IPS-20b (cell line): ENCODE measurements at regions not wholly inside any gene's neighbourhood (a gene's known extent, or its start where the extent isn't known, plus 50 kb on each side); places are given as distances from the start of the nearest gene placed in this dataset.
A peak's percentile ranks its signal among the peaks of the same experiment; 100 is the strongest.
"Not testable (repeated sequence)": the region's sequence is repeated elsewhere in the genome, so short reads cannot be mapped to it uniquely, and the experiment has no call there.

Experiments
- H3K27ac ChIP-seq: one replicate; pipeline ENCODE4 v1.5.1; 2013; ENCODE audit warnings: low read length
- H3K27me3 ChIP-seq: 2 replicates; pipeline ENCODE4 v1.6.1; 2013; ENCODE audit warnings: mild to moderate bottlenecking, low read length, inconsistent platforms; ENCODE audit not compliant: insufficient read depth
- H3K36me3 ChIP-seq: 2 replicates; pipeline ENCODE4 v1.6.1; 2013; ENCODE audit warnings: low read depth, mild to moderate bottlenecking, inconsistent platforms, low read length, moderate library complexity; ENCODE audit not compliant: insufficient read depth
- H3K4me1 ChIP-seq: 2 replicates; pipeline ENCODE4 v1.6.1; 2013; ENCODE audit warnings: mild to moderate bottlenecking, control low read depth, inconsistent platforms, low read length, moderate library complexity; ENCODE audit not compliant: insufficient read depth
- H3K4me3 ChIP-seq: 2 replicates; pipeline ENCODE4 v1.5.1; 2013; ENCODE audit warnings: mild to moderate bottlenecking, low read length, inconsistent platforms
- H3K9ac ChIP-seq: 2 replicates; pipeline ENCODE4 v1.6.1; 2013; ENCODE audit warnings: low read depth, mild to moderate bottlenecking, inconsistent platforms, low read length, moderate library complexity
- H3K9me3 ChIP-seq: 2 replicates; pipeline ENCODE4 v1.6.1; 2013; ENCODE audit warnings: mild to moderate bottlenecking, low read depth, low read length, inconsistent platforms; ENCODE audit not compliant: insufficient read depth

GRCh38 chr9:115543511-115543910 is 425.6 kb upstream of the TNC start:
- H3K27ac ChIP-seq: no peak overlapping the region
- H3K36me3 ChIP-seq: no peaks in the 10 kb centered on the region
- H3K4me3 ChIP-seq: no peak overlapping the region
- no peaks in the 10 kb centered on the region for H3K9me3 ChIP-seq
- no peaks in the 10 kb centered on the region for H3K27me3 ChIP-seq
- no peaks in the 10 kb centered on the region for H3K4me1 ChIP-seq
- no peak overlapping the region for H3K9ac ChIP-seq

- H3K4me1 ChIP-seq: peaks cover 8% of the 10 kb centered on the region; the same call in 1 of the 2 replicates
- H3K4me3 ChIP-seq: no peak overlapping the region
- no peaks in the 10 kb centered on the region for H3K9me3 ChIP-seq
- H3K27ac ChIP-seq: no peak overlapping the region
- H3K9ac ChIP-seq: no peak overlapping the region
- H3K27me3 ChIP-seq: no peaks in the 10 kb centered on the region
- no peaks in the 10 kb centered on the region for H3K36me3 ChIP-seq
Measured at GRCh38 chr9:115548609-115549260, 430.8 kb upstream of the TNC start.

DNA sequence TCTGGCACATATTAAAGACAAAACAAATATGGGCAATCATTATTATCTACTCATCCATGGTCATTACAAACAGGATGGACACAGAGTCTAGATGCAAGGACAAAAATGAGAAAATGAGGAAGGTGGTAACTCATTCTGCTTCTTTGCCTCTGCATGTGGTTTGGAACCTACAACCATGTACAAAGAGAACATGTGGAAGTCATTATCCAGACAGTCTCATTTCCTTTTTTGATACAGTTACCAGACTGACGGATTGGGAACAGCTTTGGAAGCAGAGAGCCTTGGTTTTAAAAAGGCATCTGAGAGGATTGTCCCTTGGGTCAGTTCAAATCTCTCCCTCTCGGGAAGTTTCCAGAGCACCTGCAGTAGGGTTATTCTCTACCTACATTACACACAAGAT is 433.4 kb upstream of the TNC start:
- Histone ChIP-seq H3K27me3 (no peaks in the 10 kb centered on the region), H3K4me3 (no peak overlapping the region), H3K36me3 (0 out of 2 replicates have a peak, but pooled peaks cover 3% of the 10 kb centered on the region), H3K9me3 (peaks cover 20% of the 10 kb centered on the region), H3K9ac (no peak overlapping the region), H3K27ac (no peak overlapping the region), H3K4me1 (peaks cover 8% of the 10 kb centered on the region; the same call in 1 of the 2 replicates)

- Histone ChIP-seq H3K9ac (no peak overlapping the region), H3K4me3 (no peak overlapping the region), H3K27me3 (no peaks in the 10 kb centered on the region), H3K27ac (no peak overlapping the region), H3K36me3 (0 out of 2 replicates have a peak, but pooled peaks cover 3% of the 10 kb centered on the region), H3K9me3 (peaks cover 38% of the 10 kb centered on the region), H3K4me1 (peaks cover 8% of the 10 kb centered on the region; the same call in 1 of the 2 replicates)
Measured at GRCh38 chr9:115553060-115553773, 435.3 kb upstream of the TNC start.

DNA sequence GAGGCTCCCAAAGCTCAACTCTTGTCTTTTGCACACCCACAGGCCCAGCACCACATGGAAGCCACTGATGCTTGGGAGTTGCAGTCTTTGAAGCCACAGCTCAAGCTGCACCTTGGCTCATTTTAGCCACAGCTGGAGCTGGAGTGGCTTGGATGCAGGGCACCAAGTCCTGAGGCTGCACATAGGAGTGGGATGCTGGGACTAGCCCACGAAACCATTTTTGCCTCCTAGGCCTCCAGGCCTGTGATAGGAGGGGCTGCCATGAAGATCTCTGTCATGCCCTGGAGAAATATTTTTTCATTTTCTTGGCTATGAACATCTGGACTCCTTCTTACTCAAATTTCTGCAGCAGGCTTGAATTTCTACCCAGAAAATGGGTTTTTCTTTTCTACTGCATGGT is 438.5 kb upstream of the TNC start:
- H3K27ac ChIP-seq: no peak overlapping the region
- H3K27me3 ChIP-seq: no peaks in the 10 kb centered on the region
- no peak overlapping the region for H3K4me3 ChIP-seq
- H3K4me1 ChIP-seq: peaks cover 8% of the 10 kb centered on the region; the same call in 1 of the 2 replicates
- H3K9ac ChIP-seq: no peak overlapping the region
- peaks cover 38% of the 10 kb centered on the region for H3K9me3 ChIP-seq
- 0 out of 2 replicates have a peak, but pooled peaks cover 3% of the 10 kb centered on the region for H3K36me3 ChIP-seq

GRCh38 chr9:115575147-115575546 is 457.2 kb upstream of the TNC start:
- no peak overlapping the region for H3K9ac ChIP-seq
- H3K36me3 ChIP-seq: no peaks in the 10 kb centered on the region
- no peak overlapping the region for H3K4me3 ChIP-seq
- no peak overlapping the region for H3K27ac ChIP-seq
- no peaks in the 10 kb centered on the region for H3K27me3 ChIP-seq
- no peaks in the 10 kb centered on the region for H3K4me1 ChIP-seq
- no peaks in the 10 kb centered on the region for H3K9me3 ChIP-seq

DNA sequence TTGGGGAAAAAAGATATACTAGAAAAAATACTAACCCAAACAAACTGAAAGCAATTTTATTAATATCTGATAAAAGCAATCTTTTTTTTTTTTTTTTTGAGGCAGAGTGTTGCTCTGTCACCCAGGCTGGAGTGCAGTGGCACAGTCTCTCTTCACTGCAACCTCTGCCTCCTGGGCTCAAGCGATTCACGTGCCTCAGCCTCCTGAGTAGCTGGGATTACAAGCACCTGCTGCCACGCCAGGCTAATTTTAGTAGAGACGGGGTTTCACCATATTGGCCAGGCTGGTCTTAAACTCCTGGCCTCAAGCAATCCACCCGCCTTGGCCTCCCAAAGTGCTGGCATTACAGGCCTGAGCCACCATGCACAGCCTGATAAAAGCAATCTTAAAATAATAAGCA is 467.5 kb upstream of the TNC start:
- H3K27me3 ChIP-seq, H3K4me3 ChIP-seq, H3K4me1 ChIP-seq, H3K27ac ChIP-seq, H3K9me3 ChIP-seq, H3K36me3 ChIP-seq, H3K9ac ChIP-seq: not testable (repeated sequence)

- H3K27ac ChIP-seq: no peak overlapping the region
- H3K27me3 ChIP-seq: no peaks in the 10 kb centered on the region
- no peaks in the 10 kb centered on the region for H3K9me3 ChIP-seq
- H3K4me3 ChIP-seq: no peak overlapping the region
- no peaks in the 10 kb centered on the region for H3K36me3 ChIP-seq
- H3K9ac ChIP-seq: no peak overlapping the region
- peaks cover 4% of the 10 kb centered on the region for H3K4me1 ChIP-seq
Measured at GRCh38 chr9:115587310-115587709, 469.4 kb upstream of the TNC start.

DNA sequence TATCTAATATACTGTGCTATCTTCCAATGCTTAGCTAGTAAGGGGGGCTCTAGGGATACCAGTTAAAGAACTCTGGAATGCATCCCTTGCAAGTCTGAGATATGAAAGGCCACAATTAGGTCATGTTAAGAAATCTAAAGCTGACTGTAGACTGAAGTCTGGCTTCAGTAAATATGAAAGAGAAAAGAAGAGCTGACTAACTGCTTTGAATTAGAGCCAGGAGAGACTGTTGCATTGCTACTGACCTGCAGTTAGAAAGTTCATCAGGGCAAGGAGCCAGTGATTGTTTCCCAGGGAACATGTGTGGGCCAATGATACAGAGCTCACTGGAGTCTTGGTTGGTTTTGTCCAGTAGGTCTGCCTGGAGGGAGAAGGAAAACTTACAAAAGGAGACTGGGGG is 472.1 kb upstream of the TNC start:
- H3K27me3 ChIP-seq: no peaks in the 10 kb centered on the region
- no peak overlapping the region for H3K27ac ChIP-seq
- no peak overlapping the region for H3K9ac ChIP-seq
- no peak overlapping the region for H3K4me3 ChIP-seq
- peaks cover 6% of the 10 kb centered on the region for H3K4me1 ChIP-seq
- H3K9me3 ChIP-seq: no peaks in the 10 kb centered on the region
- H3K36me3 ChIP-seq: no peaks in the 10 kb centered on the region

DNA sequence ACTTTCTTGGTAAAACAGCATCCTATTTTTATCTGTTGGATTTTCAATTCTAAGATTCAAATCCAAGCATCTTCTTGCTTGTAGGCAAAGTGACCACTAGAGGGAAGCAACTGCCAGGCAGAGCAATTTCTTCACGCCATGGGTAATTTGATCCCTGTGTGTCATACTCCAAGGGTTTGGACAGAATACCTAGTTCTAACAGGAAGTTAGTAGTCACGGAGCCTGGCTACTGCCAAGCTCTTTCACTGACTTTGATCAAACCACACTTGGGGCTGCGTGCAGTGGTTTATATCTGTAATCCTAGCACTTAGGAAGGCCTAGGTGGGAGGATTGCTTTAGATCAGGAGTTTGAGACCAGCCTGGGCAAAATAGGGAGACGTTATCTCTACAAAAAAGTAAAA is 473.6 kb upstream of the TNC start:
- Histone ChIP-seq H3K27me3 (no peaks in the 10 kb centered on the region), H3K27ac (no peak overlapping the region), H3K9ac (peak overlapping the region; percentile 29; the same call in 1 of the 2 replicates), H3K36me3 (no peaks in the 10 kb centered on the region), H3K4me3 (peak overlapping the region; percentile 39; the same call in 1 of the 2 replicates), H3K9me3 (no peaks in the 10 kb centered on the region), H3K4me1 (peaks cover 14% of the 10 kb centered on the region)

GRCh38 chr9:115593587-115594091 is 475.7 kb upstream of the TNC start:
- Histone ChIP-seq H3K27ac (no peak overlapping the region), H3K27me3 (no peaks in the 10 kb centered on the region), H3K36me3 (no peaks in the 10 kb centered on the region), H3K9me3 (no peaks in the 10 kb centered on the region), H3K4me3 (no peak overlapping the region), H3K4me1 (peaks cover 17% of the 10 kb centered on the region), H3K9ac (no peak overlapping the region)

- no peak overlapping the region for H3K4me3 ChIP-seq
- H3K4me1 ChIP-seq: peaks cover 17% of the 10 kb centered on the region
- no peak overlapping the region for H3K27ac ChIP-seq
- no peaks in the 10 kb centered on the region for H3K27me3 ChIP-seq
- H3K9ac ChIP-seq: no peak overlapping the region
- no peaks in the 10 kb centered on the region for H3K9me3 ChIP-seq
- no peaks in the 10 kb centered on the region for H3K36me3 ChIP-seq
Measured at GRCh38 chr9:115594557-115594956, 476.6 kb upstream of the TNC start.
